ENCODE measurements at regions not wholly inside any gene's neighbourhood (a gene's known extent, or its start where the extent isn't known, plus 50 kb on each side); places are given as distances from the start of the nearest gene placed in this dataset.

- TF ChIP-seq, protein P1, sequence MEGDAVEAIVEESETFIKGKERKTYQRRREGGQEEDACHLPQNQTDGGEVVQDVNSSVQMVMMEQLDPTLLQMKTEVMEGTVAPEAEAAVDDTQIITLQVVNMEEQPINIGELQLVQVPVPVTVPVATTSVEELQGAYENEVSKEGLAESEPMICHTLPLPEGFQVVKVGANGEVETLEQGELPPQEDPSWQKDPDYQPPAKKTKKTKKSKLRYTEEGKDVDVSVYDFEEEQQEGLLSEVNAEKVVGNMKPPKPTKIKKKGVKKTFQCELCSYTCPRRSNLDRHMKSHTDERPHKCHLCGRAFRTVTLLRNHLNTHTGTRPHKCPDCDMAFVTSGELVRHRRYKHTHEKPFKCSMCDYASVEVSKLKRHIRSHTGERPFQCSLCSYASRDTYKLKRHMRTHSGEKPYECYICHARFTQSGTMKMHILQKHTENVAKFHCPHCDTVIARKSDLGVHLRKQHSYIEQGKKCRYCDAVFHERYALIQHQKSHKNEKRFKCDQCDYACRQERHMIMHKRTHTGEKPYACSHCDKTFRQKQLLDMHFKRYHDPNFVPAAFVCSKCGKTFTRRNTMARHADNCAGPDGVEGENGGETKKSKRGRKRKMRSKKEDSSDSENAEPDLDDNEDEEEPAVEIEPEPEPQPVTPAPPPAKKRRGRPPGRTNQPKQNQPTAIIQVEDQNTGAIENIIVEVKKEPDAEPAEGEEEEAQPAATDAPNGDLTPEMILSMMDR (conservative IDR thresholded peaks at IDR 0.05; ENCODE audit: low read depth, low read length): peak; percentile 49; the same call in 1 of the 2 replicates
- TF ChIP-seq EZH2 (IDR thresholded peaks at IDR 0.05; ENCODE audit: borderline replicate concordance, low read depth, low read length, poor library complexity, severe bottlenecking): no peak
Measured at GRCh38 chr4:137283737-137284136, 248.6 kb downstream of the PCDH18 start.

Measured in A673 (cell line).